ENCODE measurements at regions not wholly inside any gene's neighbourhood (a gene's known extent, or its start where the extent isn't known, plus 50 kb on each side); places are given as distances from the start of the nearest gene placed in this dataset.
A peak's percentile ranks its signal among the peaks of the same experiment; 100 is the strongest.
"Not testable (repeated sequence)": the region's sequence is repeated elsewhere in the genome, so short reads cannot be mapped to it uniquely, and the experiment has no call there.

DNA sequence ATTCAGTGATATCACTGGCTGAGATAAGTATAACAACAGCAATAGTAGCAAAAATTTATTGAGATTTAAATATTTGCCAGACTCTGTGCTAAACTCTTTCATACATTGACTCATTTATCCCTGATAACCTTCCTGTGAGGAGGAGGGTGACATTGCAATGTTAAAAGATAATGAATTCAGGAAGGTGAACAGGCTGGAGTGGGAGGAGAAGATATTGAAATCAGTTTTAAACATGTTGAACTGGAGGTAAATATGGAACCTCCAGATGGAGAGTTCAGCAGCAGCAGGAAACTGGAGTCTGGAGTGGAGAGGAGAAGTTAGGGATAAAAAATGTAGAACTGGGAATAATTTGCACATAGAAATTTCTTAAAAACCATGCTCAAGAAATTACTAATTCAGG lies 142.0 kb upstream of the FAT3 start (continued):
- TF ChIP-seq, protein P1, sequence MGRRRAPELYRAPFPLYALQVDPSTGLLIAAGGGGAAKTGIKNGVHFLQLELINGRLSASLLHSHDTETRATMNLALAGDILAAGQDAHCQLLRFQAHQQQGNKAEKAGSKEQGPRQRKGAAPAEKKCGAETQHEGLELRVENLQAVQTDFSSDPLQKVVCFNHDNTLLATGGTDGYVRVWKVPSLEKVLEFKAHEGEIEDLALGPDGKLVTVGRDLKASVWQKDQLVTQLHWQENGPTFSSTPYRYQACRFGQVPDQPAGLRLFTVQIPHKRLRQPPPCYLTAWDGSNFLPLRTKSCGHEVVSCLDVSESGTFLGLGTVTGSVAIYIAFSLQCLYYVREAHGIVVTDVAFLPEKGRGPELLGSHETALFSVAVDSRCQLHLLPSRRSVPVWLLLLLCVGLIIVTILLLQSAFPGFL (CRISPR knock-in tag; IDR thresholded peaks at IDR 0.05; ENCODE audit: borderline replicate concordance): no peak
- TF ChIP-seq, protein P2, sequence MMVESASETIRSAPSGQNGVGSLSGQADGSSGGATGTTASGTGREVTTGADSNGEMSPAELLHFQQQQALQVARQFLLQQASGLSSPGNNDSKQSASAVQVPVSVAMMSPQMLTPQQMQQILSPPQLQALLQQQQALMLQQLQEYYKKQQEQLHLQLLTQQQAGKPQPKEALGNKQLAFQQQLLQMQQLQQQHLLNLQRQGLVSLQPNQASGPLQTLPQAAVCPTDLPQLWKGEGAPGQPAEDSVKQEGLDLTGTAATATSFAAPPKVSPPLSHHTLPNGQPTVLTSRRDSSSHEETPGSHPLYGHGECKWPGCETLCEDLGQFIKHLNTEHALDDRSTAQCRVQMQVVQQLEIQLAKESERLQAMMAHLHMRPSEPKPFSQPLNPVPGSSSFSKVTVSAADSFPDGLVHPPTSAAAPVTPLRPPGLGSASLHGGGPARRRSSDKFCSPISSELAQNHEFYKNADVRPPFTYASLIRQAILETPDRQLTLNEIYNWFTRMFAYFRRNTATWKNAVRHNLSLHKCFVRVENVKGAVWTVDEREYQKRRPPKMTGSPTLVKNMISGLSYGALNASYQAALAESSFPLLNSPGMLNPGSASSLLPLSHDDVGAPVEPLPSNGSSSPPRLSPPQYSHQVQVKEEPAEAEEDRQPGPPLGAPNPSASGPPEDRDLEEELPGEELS (CRISPR knock-in tag; IDR thresholded peaks at IDR 0.05): no peak
- TF ChIP-seq FOXJ3 (CRISPR knock-in tag; IDR thresholded peaks at IDR 0.05; ENCODE audit: borderline replicate concordance) (no peak), ZBTB21 (CRISPR knock-in tag; IDR thresholded peaks at IDR 0.05; ENCODE audit: borderline replicate concordance) (no peak), NR3C1 (CRISPR knock-in tag; conservative IDR thresholded peaks at IDR 0.05; ENCODE audit: low read depth) (no peak), NFYB (CRISPR knock-in tag; conservative IDR thresholded peaks at IDR 0.05; ENCODE audit: low read depth) (no peak), GABPB1 (CRISPR knock-in tag; IDR thresholded peaks at IDR 0.05) (no peak), ZNF396 (CRISPR knock-in tag; IDR thresholded peaks at IDR 0.05; ENCODE audit: borderline replicate concordance) (no peak)
- TF ChIP-seq, protein P3, sequence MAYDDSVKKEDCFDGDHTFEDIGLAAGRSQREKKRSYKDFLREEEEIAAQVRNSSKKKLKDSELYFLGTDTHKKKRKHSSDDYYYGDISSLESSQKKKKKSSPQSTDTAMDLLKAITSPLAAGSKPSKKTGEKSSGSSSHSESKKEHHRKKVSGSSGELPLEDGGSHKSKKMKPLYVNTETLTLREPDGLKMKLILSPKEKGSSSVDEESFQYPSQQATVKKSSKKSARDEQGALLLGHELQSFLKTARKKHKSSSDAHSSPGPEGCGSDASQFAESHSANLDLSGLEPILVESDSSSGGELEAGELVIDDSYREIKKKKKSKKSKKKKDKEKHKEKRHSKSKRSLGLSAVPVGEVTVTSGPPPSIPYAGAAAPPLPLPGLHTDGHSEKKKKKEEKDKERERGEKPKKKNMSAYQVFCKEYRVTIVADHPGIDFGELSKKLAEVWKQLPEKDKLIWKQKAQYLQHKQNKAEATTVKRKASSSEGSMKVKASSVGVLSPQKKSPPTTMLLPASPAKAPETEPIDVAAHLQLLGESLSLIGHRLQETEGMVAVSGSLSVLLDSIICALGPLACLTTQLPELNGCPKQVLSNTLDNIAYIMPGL (CRISPR knock-in tag; IDR thresholded peaks at IDR 0.05): no peak

DNA sequence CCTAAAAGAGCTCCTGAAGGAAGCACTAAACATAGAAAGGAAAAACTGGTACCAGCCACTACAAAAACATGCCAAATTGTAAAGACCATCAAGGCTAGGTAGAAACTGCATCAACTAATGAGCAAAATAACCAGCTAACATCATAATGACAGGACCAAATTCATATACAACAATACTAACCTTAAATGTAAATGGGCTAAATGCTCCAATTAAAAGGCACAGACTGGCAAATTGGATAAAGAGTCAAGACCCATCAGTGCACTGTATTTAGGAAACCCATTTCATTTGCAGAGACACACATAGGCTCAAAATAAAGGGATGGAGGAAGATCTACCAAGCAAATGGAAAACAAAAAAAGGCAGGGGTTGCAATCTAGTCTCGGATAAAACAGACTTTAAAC lies 150.1 kb upstream of the FAT3 start:
- Mint-ChIP-seq H3K9me3 (peaks cover 64% of the 10 kb centered on the region), H3K36me3 (peaks cover 50% of the 10 kb centered on the region)
- ATAC-seq; H3K4me3 Mint-ChIP-seq; POLR2A ChIA-PET; CTCF ChIA-PET; H3K27ac Mint-ChIP-seq; H3K27me3 Mint-ChIP-seq (ENCODE audit: low read depth); H3K4me1 Mint-ChIP-seq; DNase-seq (ENCODE audit: low spot score): not testable (repeated sequence)

DNA sequence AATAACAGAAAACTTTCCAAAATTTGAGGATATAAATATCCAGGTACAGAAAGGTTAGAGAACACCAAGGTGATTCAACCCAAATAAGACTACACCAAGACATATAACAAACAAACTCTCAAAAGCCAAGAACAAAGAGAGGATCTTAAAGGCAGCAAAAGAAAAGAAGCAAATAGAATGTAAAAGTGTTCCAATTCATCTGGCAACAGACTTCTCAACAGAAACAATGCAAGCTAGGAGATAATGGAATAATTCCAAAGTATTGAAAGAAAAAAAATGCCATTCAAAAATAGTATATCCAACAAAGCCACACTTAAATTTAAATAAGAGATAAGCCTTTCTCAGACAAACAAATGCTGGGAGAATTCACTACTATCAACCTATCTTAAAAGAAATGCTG lies 153.0 kb upstream of the FAT3 start:
- Mint-ChIP-seq H3K4me1 (no peaks in the 10 kb centered on the region), H3K27me3 (ENCODE audit: low read depth) (peaks cover 6% of the 10 kb centered on the region), H3K9me3 (peaks cover 53% of the 10 kb centered on the region), H3K36me3 (peaks cover 49% of the 10 kb centered on the region), H3K4me3 (no peak overlapping the region), H3K27ac (no peak overlapping the region)
- POLR2A ChIA-PET: no interaction called here
- CTCF ChIA-PET: no interaction called here
- TF ChIP-seq ZNF317 (CRISPR knock-in tag; IDR thresholded peaks at IDR 0.05; ENCODE audit: borderline replicate concordance, low read depth): peak; percentile 75; the same call in 1 of the 2 replicates
- TF ChIP-seq NR1H2 (CRISPR knock-in tag; IDR thresholded peaks at IDR 0.05): no peak
- ATAC-seq (no peak), DNase-seq (ENCODE audit: low spot score) (no peak)

DNA sequence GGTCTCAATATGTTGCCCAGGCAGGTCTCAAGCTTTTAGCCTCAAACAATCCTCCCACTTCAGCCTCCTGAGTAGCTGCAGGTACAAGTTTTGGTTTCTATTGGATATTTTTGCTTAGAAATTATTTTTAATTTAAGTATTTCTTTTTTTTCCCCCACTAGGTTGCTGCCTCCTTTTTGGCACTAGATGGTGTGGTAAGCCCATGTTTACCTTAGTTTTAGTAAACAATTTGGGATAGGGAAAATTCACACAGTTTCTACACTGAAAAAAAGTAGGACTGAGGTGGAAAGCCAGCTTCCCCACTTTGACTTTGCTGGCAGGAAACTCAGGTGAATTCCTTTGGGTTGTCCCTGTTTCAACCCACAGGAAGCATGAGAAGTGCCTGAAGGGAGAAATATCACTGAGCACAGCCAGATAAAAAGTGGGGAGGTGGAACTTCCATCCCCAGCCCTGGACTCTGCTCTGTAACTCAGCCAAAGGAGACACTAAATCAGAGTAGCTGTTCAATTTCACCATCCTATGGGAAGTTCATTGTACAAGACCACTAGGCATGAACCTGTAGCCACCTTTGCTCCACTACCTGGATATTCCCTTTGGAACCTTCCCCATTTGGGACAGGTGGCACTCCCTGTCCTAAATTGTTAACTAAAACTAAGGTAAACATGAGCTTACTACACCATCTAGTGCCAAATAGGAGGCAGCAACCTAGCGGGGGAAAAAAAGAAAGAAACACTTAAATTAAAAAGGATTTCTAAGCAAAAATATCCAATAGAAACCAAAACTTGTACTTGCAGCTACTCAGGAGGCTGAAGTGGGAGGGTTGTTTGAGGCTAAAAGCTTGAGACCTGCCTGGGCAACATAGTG lies 154.4 kb upstream of the FAT3 start:
- Mint-ChIP-seq H3K4me3 (no peak overlapping the region), H3K27ac (no peak overlapping the region), H3K36me3 (peaks cover 44% of the 10 kb centered on the region), H3K9me3 (peaks cover 43% of the 10 kb centered on the region), H3K4me1 (no peaks in the 10 kb centered on the region), H3K27me3 (ENCODE audit: low read depth) (peaks cover 6% of the 10 kb centered on the region)
- TF ChIP-seq, protein P4, sequence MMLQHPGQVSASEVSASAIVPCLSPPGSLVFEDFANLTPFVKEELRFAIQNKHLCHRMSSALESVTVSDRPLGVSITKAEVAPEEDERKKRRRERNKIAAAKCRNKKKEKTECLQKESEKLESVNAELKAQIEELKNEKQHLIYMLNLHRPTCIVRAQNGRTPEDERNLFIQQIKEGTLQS (CRISPR knock-in tag; conservative IDR thresholded peaks at IDR 0.05): no peak
- no peak for TF ChIP-seq JAZF1 (CRISPR knock-in tag; IDR thresholded peaks at IDR 0.05)
- TF ChIP-seq, protein P5, sequence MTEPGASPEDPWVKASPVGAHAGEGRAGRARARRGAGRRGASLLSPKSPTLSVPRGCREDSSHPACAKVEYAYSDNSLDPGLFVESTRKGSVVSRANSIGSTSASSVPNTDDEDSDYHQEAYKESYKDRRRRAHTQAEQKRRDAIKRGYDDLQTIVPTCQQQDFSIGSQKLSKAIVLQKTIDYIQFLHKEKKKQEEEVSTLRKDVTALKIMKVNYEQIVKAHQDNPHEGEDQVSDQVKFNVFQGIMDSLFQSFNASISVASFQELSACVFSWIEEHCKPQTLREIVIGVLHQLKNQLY (CRISPR knock-in tag; IDR thresholded peaks at IDR 0.05): no peak
- ChIA-PET POLR2A (no interaction called here), CTCF (interaction anchor here (0.6 to 1.9 kb wide), 12 partner anchors 10 to 816 kb away, joined by 3 to 13 read pairs (median 4); no protein-coding TSS in a partner anchor)
- ATAC-seq (peak; percentile 81), DNase-seq (ENCODE audit: low spot score) (no peak)
